Coronary artery (tissue), 2 donors: ENCODE measurements at regions not wholly inside any gene's neighbourhood (a gene's known extent, or its start where the extent isn't known, plus 50 kb on each side); places are given as distances from the start of the nearest gene placed in this dataset.
"Not testable (repeated sequence)": the region's sequence is repeated elsewhere in the genome, so short reads cannot be mapped to it uniquely, and the experiment has no call there.

Source experiments
- DNase-seq: peaks from one replicate; pipeline ENCODE4 v3.0.0-alpha.2; 2017; ENCODE audit warnings: low spot score
- H3K27ac ChIP-seq, 2 donors: fragments of 200-600 bp; sonication (generic); one replicate each; pipeline ENCODE4 v1.5.1; 2016 to 2019
- H3K4me3 ChIP-seq: fragments of 200-600 bp; sonication (generic); 2 replicates; pipeline ENCODE4 v1.5.1; 2016; ENCODE audit warnings: mild to moderate bottlenecking, moderate library complexity
- TF ChIP-seq, protein P1 (sequence below): fragments of 200-600 bp; sonication (generic); IDR thresholded peaks from one replicate; pipeline ENCODE4 v1.5.1; 2019; ENCODE audit warnings: antibody characterized with exemption

DNA sequence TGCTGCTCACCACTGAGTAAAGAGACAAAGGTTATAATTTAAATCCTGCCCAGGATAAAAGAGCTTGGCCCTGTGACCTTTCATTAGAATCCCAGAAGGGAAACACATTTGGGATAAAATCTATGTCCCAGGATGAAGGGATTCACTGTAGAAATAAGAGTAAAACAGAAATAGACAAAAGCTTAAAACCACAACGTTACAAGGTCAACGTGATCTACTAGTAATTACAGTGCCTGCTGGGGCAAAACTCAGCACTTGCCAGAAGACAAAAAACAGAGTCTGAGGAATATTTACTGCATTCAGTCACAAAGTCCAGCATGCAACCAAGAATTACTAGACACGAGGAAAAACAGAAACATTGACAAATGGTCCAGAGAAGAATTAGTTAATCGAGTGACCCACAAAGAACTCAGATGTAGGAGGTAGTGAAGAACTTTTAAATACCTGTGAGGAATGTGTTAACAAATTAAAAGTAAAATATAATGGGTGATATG, 982.3 kb downstream of the GATA3 start:
- Histone ChIP-seq H3K4me3 (no peak overlapping the region), H3K27ac (no peak overlapping the region)
- TF ChIP-seq, protein P1, sequence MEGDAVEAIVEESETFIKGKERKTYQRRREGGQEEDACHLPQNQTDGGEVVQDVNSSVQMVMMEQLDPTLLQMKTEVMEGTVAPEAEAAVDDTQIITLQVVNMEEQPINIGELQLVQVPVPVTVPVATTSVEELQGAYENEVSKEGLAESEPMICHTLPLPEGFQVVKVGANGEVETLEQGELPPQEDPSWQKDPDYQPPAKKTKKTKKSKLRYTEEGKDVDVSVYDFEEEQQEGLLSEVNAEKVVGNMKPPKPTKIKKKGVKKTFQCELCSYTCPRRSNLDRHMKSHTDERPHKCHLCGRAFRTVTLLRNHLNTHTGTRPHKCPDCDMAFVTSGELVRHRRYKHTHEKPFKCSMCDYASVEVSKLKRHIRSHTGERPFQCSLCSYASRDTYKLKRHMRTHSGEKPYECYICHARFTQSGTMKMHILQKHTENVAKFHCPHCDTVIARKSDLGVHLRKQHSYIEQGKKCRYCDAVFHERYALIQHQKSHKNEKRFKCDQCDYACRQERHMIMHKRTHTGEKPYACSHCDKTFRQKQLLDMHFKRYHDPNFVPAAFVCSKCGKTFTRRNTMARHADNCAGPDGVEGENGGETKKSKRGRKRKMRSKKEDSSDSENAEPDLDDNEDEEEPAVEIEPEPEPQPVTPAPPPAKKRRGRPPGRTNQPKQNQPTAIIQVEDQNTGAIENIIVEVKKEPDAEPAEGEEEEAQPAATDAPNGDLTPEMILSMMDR: no peak
- no peak for DNase-seq

DNA sequence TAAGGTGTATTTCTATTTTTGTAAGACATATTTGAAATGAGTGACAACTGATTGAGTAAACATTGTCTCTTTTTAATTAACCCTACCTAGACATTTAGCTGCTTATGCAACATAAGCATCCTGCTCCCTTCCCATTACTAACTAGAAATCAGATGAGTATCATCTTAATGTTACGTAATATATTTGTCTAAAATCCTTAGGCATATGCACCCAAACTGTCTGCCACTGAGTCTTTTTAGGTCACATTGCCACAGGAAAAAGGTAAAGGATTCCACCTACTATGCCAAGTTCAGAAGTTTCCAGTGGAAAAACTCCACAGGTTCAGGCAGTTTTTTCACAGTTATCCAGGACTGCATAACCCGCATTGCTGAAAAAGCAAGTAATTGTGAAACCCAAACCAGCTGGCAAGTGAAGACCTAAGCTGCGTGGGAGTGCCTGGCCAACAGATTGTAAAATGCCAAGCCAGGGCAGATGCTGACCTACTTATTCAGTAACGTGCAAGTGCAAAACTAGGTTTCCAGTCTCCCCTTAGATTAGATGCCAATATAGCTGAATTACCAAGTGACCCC, 983.7 kb downstream of the GATA3 start:
- DNase-seq: no peak
- no peak overlapping the region for H3K4me3 ChIP-seq
- no peak overlapping the region for H3K27ac ChIP-seq
- TF ChIP-seq, protein P1: no peak

GRCh38 chr10:9043466-9043865, 989.0 kb downstream of the GATA3 start:
- H3K27ac ChIP-seq: no peak overlapping the region
- no peak overlapping the region for H3K4me3 ChIP-seq
- DNase-seq: no peak
- TF ChIP-seq, protein P1: no peak

- TF ChIP-seq, protein P1: no peak
- no peak for DNase-seq
- Histone ChIP-seq H3K4me3 (no peak overlapping the region), H3K27ac (no peak overlapping the region)
Measured at GRCh38 chr10:9045311-9045710, 990.8 kb downstream of the GATA3 start.

- Histone ChIP-seq H3K4me3 (no peak overlapping the region), H3K27ac (no peak overlapping the region)
- TF ChIP-seq, protein P1: no peak
- no peak for DNase-seq
Measured at GRCh38 chr10:9051328-9051974, 997.0 kb downstream of the GATA3 start.

DNA sequence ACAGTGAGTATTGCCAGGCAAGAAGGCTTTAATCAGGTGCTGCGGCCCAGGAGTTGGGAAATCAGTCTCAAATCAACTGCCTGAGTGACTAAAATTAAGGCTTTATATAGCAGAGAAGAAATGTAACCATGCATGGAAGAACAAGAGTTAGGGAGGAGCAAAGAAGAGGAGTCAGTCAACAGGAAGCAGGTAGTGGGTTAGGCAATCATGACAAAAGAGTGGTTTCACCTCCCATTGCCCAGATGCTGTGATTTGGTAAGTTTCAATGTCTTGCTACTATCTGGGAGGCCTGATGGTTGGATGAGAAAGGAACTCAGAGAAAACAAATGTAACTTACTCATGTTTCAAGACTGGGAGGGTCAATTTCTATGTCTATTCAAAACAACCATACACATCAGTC, 998.3 kb downstream of the GATA3 start:
- no peak for DNase-seq
- TF ChIP-seq, protein P1: no peak
- no peak overlapping the region for H3K4me3 ChIP-seq
- H3K27ac ChIP-seq: no peak overlapping the region

- no peak for DNase-seq
- H3K4me3 ChIP-seq: no peak overlapping the region
- TF ChIP-seq, protein P1: no peak
- no peak overlapping the region for H3K27ac ChIP-seq
Measured at GRCh38 chr10:9056521-9056920, 1002.0 kb downstream of the GATA3 start.

- H3K4me3 ChIP-seq, H3K27ac ChIP-seq, DNase-seq: not testable (repeated sequence)
Measured at GRCh38 chr10:9057293-9057692, 1002.8 kb downstream of the GATA3 start.
